ENCODE measurements at regions not wholly inside any gene's neighbourhood (a gene's known extent, or its start where the extent isn't known, plus 50 kb on each side); places are given as distances from the start of the nearest gene placed in this dataset.
A peak's percentile ranks its signal among the peaks of the same experiment; 100 is the strongest.

GRCh38 chr15:81945014-81945615 is 100.7 kb downstream of the MEX3B start (continued):
- TF ChIP-seq ZNF395 (CRISPR knock-in tag; IDR thresholded peaks at IDR 0.05) (peak; percentile 73), ZNF165 (CRISPR knock-in tag; IDR thresholded peaks at IDR 0.05; ENCODE audit: borderline replicate concordance) (no peak), MITF (IDR thresholded peaks at IDR 0.05) (no peak), NUFIP1 (IDR thresholded peaks at IDR 0.05; ENCODE audit: partially characterized antibody) (no peak), FOXJ2 (tag; IDR thresholded peaks at IDR 0.05) (0 out of 2 replicates have a peak, but pooled peaks have one; percentile 27), E2F3 (CRISPR knock-in tag; IDR thresholded peaks at IDR 0.05) (no peak), E2F6 (IDR thresholded peaks at IDR 0.05; ENCODE audit: borderline replicate concordance in 1 of 2, extremely low read depth in 1 of 2, insufficient read depth in 1 of 2, insufficient read length in 1 of 2, low read depth in 1 of 2, low read length in 1 of 2, poor library complexity in 1 of 2, severe bottlenecking in 1 of 2) (no peak), SRF (CRISPR knock-in tag; IDR thresholded peaks at IDR 0.05) (no peak), ZBTB12 (CRISPR knock-in tag; IDR thresholded peaks at IDR 0.05) (no peak), SFPQ (IDR thresholded peaks at IDR 0.05; ENCODE audit: low read depth, low read length) (no peak), FIP1L1 (IDR thresholded peaks at IDR 0.05; ENCODE audit: low read depth, low read length, poor library complexity, severe bottlenecking) (no peak), GTF2E2 (tag; IDR thresholded peaks at IDR 0.05) (no peak), ZNF174 (CRISPR knock-in tag; IDR thresholded peaks at IDR 0.05) (no peak), RAD51 (IDR thresholded peaks at IDR 0.05; ENCODE audit: borderline replicate concordance, low read depth) (no peak), NFRKB (IDR thresholded peaks at IDR 0.05; ENCODE audit: low read depth) (peak; percentile 52; the same call in 1 of the 2 replicates), ZNF408 (CRISPR knock-in tag; IDR thresholded peaks at IDR 0.05; ENCODE audit: low read depth) (no peak), HSF4 (CRISPR knock-in tag; IDR thresholded peaks at IDR 0.05; ENCODE audit: borderline replicate concordance) (no peak; the same call in 1 of the 2 replicates), GTF2B (IDR thresholded peaks at IDR 0.05; ENCODE audit: extremely low read depth, insufficient read length) (no peak), BHLHE40 (IDR thresholded peaks at IDR 0.05; ENCODE audit: low read length) (peak; percentile 79), GTF2A2 (tag; IDR thresholded peaks at IDR 0.05) (no peak)
